NCI-H82 treated with DMSO at 0.1 percent for 48 hours (cell line): ENCODE measurements at regions not wholly inside any gene's neighbourhood (a gene's known extent, or its start where the extent isn't known, plus 50 kb on each side); places are given as distances from the start of the nearest gene placed in this dataset.

ENCODE experiments used
- DNase-seq: peaks from one replicate; lab custom pipeline; 2025; ENCODE audit not compliant: unreplicated experiment; lab: John Stamatoyannopoulos, UW

DNA sequence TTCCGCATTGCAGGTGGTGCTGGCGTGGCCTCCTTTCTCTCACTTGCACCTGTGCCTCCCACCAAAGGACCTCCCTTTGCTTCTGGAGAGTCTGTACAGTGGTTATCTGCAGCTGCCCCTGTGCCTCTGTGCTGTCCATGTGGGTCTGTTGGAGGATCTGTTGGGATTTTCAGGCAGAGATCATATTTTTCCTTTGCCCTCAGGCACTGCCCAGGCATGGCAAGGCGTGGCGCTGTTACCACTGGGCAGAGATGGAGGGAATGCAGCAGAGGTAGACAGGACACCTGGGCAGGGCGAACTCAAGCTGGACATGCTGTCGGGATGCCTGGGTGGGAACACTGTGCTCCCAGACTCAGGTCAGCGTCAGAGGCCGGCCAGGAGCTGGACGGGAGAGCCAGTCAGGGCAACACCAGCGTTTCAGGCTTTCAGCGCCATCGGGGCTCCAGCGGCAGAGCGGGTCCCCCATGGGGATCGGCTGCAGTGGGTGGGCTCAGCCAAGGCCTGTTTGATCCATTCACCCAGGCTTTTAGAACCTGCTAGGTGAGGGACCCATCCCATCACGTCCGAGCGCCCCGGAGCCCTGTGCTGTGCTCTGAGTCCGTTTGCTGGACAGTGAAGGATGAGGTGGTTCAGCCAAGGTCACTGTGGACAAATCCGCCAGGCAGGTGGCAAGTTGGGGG lies 718.9 kb downstream of the BRD1 start:
- DNase-seq: no peak

- no peak for DNase-seq
Observed at GRCh38 chr22:49107961-49108530, 719.6 kb downstream of the BRD1 start.

DNA sequence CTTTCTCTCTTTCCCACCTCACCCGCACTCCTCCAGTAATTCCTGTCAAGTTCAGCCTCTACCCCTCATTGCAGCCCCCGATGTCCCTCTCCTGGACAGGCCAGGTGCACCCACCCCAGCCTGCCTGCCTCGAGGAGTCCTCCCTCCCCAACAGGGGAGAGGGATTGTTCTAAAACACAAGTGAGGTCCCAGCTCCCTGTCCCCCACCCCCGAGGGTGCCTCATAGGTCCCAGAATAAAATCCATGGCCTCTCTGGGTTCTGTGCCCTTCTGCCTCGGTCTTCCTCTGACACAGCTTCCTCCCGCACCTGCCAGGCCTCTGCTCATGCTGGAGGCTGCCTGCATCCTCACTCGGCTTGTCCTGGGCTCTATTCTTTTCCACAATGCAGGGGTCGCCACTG lies 720.1 kb downstream of the BRD1 start:
- no peak for DNase-seq

DNA sequence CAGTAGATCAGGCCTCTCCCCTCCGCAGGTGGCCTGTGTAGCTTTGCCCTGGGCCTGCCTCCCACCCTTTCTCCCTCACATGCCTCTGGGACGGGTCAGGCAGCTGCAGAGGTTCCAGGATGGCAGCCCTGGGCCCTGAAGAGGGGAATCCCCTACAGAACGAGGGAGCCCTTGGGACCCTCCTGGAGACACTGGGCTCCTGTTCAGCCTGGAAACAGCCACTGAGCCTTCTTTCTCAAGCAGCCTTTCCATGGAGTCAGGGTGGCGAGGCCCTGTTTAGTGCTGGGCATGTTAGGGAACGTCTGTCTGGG lies 720.9 kb downstream of the BRD1 start:
- no peak for DNase-seq

GRCh38 chr22:49106096-49106841 lies 721.4 kb downstream of the BRD1 start:
- no peak for DNase-seq

DNA sequence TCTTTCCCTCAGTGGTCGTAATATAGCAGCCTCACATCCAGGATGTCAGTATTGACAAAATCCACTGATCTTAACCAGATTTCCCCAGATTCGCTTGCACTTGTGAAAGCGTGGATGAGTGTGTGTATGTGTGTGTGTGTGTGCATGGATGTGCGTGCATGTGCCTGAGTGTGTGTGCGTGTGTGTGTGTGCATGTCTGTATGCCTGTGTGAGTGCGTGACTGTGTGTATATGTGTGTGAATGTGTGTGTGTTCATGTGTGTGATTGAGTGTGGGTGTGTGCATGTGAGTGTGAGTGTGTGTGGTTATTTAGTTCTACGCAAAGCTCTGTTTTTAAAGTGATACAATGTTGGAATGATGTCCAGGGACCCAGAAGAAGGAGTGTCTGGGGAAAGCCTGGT lies 723.2 kb downstream of the BRD1 start:
- DNase-seq: no peak

DNA sequence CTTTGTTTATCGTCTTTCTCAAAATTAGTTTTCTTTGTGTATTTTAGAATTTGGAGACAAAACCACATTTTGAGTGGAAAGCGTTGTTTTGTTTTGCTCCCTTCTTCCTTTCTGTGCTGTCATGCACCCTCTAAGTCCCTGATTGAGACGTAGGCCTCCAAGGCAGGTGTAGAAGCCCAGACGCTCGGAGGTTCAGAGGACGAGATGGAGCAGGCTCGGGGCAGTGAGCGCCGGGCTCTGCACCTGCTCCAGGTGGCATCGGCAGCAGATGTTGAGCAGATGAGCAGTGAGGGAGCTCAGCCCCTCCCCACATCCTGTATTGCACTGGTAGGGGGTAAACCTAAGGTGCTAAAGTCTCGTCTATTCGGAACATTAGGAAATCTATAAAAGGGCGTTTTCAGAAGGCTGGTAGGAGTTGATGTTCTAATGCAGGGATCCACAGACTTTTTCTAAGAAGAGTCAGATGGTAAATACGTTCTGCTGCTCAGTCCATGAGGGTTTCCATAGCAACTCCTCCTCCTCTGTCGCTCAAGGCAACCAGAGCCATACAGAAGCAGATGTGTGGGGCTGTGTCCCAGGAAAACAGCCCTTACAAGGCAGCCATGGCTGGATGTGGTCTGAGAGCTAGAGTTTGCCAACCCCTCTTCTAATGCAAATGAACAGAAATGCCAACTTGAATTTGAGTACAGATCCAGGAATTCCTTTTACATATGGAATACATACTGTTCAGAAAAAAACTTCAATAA lies 724.2 kb downstream of the BRD1 start:
- no peak for DNase-seq

DNA sequence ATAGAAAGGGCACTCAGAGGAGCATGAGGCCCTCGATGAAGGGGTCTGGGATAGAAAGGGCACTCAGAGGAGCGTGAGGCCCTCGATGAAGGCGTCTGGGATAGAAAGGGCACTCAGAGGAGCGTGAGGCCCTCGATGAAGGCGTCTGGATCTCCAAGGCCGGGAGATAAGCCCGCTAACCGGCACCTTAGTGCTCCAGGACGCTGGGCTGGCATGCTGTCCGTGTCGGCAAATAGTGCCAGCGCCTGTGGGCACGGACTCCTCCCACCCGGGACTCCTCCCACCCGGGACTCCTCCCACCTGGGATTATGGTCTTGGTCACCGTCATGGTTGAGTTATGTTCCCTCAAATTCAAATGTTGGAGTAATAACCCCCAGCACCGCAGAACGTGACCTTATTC lies 725.3 kb downstream of the BRD1 start:
- no peak for DNase-seq

GRCh38 chr22:49101873-49102272 lies 725.8 kb downstream of the BRD1 start:
- no peak for DNase-seq

- DNase-seq: no peak
Observed at GRCh38 chr22:49101225-49101624, 726.4 kb downstream of the BRD1 start.

GRCh38 chr22:49100773-49101172 lies 726.9 kb downstream of the BRD1 start:
- DNase-seq: no peak

DNA sequence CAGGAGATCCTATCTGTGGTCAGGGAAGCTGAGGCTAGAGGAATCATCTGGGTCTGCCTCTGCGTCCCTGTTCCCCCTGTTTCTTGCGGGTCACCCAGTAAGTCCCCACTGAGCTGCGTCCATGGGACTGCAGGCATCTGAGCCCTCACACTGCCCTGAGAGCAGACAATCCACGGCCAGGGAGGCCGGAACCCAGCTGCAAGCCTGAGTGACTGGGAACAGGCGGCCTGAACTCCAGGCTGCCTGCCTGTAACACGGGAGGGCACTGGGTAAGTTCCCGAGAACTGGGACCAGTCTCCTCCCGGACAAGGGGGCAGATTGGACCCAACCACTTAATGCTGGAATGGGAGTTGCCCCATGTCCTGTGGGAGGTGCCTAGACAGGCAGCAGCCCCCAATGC lies 727.4 kb downstream of the BRD1 start:
- no peak for DNase-seq

GRCh38 chr22:49099496-49100124 lies 728.1 kb downstream of the BRD1 start:
- no peak for DNase-seq

- DNase-seq: no peak
Observed at GRCh38 chr22:49099089-49099488, 728.6 kb downstream of the BRD1 start.

DNA sequence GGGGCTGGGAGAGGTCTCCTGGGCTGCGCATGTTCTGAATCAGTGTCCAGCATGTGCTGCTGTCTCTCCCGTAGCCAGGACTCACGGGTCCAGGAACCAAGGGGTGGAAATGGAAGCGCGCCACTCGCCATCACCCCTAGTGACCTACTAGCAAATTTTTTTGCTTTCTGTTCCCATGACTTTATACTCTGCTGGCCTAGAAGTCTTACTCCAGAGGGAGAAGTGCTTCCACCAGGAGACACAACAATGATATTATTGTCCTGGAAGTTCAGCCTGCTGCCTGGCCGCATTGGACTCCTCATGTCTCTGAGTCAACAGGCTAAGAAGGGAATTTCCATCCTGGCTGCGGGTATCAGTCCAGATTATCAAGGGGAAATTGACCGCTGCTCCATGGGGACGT lies 729.7 kb downstream of the BRD1 start:
- no peak for DNase-seq

- DNase-seq: no peak
Observed at GRCh38 chr22:49097171-49097925, 730.3 kb downstream of the BRD1 start.

DNA sequence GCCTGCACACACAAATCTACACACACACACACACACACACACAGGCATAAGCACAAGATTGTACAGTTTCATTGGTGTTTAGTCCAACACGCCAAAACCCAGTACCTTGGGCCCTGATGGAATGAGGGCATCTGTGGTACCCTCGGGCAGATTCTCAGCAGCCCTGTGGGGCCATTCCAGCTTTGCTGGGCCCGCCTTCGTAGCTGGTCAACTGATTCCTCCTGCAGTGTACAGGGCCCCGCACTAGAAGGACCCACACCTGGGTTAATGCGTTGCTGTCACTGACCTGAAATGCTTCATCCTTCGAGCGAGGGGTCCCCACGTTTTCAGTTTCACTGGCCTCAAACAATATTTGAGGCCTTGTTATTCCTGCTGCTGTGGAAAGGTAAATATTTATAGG lies 731.2 kb downstream of the BRD1 start:
- DNase-seq: no peak

- DNase-seq: no peak
Observed at GRCh38 chr22:49095366-49095765, 732.3 kb downstream of the BRD1 start.

DNA sequence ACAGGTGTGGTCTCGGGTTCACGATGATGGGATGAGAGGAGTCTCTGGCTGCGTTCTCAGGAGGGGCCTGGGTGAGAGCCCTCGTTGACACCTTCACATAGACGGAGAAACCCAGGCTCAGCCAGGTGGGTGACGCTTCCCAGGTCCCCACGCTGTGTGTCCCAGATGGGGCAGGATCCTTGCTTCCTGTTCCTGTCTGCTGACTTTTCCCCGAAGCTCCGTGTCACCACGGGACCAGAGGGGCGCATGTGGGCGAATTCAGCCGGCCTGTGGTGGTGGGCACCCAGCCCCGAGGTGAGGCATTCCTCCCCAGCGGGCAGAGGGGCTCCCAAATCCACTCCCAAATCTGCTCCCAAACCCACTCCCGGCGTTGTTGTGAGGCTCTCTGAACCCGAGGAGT lies 732.8 kb downstream of the BRD1 start:
- DNase-seq: no peak

DNA sequence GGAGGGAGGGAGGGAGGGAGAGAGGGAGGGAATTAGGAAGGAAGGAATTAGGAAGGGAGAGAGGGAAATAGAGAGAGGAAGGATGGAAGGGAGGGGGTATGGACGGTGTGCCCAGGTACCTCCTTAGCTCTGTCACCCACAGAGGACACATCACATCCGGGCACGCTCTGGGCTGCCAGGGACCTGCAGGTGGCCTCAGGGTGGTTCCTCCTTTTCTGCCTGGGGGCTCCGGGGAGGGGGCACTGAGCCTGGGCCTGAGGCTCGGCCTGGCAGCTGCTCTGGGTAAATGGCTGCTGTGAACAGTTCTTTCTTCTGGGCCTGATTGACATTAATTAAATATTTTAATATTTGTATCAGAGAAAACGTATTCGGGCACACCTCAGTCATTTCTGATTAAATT lies 733.5 kb downstream of the BRD1 start:
- no peak for DNase-seq
